VCaP (cell line): ENCODE measurements at regions not wholly inside any gene's neighbourhood (a gene's known extent, or its start where the extent isn't known, plus 50 kb on each side); places are given as distances from the start of the nearest gene placed in this dataset.

ENCODE experiments used
- H3K27ac ChIP-seq: fragments of 450-650 bp; 2 replicates; pipeline ENCODE4 v1.5.1; 2017
- TF ChIP-seq, protein P1 (sequence below): fragments of 450-650 bp; conservative IDR thresholded peaks from 2 replicates; pipeline ENCODE4 v1.5.1; 2017; ENCODE audit warnings: mild to moderate bottlenecking, moderate library complexity

DNA sequence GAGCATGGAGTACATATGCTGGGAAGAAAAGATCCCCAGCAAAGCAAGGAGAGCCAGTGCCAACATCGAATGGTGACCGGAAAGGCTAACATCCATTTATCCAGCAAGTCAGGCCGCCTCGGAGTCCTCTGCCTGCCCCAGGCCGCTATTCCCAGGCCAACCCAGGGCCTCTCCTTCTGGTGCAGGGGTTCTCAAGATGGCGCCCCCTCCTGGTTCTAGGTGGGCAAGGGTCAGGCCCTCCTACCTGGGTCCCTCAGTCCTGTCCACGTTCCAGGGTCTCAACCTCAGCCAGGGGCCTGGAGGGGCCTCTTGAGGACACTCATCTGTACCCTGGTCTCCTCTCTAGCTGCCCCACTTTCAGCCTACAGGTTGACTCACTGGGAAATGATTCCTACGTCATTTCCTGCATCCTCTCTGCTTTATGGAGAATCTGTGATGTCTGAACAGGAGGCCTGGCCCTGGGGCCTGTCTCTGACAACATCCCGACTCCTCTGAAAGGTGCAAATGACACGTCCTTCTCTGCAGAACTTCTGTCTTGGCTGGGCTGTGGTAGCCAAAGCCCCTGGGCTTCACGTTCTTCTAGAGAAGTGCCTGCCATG, 145.3 kb downstream of the PSMG1 start:
- H3K27ac ChIP-seq = no peak overlapping the region
- TF ChIP-seq, protein P1, sequence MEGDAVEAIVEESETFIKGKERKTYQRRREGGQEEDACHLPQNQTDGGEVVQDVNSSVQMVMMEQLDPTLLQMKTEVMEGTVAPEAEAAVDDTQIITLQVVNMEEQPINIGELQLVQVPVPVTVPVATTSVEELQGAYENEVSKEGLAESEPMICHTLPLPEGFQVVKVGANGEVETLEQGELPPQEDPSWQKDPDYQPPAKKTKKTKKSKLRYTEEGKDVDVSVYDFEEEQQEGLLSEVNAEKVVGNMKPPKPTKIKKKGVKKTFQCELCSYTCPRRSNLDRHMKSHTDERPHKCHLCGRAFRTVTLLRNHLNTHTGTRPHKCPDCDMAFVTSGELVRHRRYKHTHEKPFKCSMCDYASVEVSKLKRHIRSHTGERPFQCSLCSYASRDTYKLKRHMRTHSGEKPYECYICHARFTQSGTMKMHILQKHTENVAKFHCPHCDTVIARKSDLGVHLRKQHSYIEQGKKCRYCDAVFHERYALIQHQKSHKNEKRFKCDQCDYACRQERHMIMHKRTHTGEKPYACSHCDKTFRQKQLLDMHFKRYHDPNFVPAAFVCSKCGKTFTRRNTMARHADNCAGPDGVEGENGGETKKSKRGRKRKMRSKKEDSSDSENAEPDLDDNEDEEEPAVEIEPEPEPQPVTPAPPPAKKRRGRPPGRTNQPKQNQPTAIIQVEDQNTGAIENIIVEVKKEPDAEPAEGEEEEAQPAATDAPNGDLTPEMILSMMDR = no peak

DNA sequence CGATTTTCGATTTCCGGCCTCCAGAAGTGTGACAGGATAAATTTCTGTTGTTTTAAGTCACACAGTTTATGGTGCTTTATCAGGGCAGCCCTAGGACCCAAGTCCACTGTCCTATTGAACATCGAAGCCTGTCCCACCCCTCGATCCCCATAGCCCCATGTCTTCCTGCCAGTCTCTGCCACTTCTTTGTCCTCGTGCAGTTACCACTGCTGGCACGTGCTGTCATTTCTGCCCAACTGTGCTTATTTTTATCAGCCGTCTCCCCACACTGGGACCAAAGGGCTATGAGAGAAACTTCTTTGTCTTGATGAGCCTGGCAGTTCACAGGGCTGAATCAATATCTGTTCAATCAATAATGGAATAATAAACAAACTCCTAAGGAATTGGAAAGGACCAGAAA, 146.7 kb downstream of the PSMG1 start:
- no peak overlapping the region for H3K27ac ChIP-seq
- TF ChIP-seq, protein P1 = no peak

DNA sequence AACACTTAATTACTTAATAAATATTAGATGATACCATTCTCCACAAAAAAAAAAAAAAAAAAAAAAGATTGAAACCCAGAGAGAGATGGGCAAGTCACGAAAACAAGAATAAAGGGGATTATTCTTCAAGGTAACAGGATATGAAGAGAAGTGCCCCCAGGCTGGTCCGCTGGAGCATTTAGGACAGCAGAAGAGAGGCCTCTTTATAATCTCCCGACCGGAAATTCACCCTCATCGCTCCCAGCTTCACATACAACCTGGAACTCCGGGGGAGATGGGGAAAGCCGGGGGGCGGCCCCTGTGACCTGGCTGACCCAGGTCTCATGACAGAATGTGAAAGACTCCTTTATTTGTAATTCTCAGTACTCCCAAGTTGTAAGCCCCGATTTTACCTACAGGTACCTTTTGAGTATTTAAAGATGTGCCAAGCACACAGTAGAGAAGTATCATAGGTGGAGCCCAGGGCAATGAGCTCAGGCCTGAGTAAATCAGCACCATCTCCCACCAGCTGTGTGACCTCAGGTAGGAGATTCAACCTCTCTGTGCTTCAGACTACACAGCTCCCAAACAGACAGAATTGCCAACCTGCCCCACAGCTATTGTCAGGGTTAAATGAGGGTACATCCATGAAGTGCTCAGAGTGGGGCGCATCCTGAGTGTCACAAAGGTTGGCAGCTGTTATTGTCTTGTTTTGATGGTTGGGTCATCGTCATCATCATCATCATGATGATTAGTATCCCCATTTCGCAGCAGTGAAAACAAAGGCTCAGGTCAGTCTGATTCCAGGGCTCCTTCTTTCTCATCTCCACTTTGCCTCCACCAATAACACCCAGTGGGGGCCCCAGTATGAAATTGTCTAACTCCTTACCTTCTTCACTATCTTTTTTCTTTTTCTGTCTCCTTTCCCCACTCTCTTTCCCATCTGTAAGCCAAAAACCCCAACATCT, 148.4 kb downstream of the PSMG1 start:
- TF ChIP-seq, protein P1 = no peak
- H3K27ac ChIP-seq = no peak overlapping the region

DNA sequence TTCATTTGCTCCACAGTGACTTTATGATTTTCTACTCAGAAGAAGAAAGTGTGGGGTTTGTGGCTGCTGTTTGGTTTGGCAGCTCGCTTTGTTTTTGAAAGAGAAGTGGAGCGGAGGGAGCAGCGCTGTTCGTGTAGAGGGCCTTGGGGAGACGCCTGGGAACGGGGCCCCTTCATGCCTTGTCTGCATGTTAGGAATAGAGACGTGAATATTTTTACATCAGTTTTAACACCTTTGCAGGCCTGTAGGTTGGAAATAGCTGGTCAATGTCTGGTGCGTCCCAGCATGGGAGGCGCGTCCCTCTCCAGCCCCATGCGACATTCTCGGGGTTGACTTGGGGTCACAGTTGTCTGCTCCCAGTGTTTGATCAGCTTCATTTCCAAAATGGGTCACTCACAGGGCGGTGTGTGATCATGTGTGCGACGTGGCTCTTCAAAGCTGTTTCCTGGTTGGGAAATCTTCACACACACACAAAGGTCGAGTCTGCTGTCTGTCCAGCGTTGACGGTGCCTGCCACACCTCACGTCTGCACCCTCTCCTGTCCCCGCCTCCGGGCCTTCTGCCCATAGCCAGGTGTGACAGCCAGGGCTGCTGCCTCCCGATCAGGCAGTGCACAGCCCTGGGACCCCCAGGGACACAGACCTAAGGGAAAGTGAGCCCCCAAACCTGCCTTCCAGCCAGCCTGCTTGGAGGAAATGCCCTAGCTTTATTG, 149.2 kb downstream of the PSMG1 start:
- no peak overlapping the region for H3K27ac ChIP-seq
- TF ChIP-seq, protein P1 = no peak

DNA sequence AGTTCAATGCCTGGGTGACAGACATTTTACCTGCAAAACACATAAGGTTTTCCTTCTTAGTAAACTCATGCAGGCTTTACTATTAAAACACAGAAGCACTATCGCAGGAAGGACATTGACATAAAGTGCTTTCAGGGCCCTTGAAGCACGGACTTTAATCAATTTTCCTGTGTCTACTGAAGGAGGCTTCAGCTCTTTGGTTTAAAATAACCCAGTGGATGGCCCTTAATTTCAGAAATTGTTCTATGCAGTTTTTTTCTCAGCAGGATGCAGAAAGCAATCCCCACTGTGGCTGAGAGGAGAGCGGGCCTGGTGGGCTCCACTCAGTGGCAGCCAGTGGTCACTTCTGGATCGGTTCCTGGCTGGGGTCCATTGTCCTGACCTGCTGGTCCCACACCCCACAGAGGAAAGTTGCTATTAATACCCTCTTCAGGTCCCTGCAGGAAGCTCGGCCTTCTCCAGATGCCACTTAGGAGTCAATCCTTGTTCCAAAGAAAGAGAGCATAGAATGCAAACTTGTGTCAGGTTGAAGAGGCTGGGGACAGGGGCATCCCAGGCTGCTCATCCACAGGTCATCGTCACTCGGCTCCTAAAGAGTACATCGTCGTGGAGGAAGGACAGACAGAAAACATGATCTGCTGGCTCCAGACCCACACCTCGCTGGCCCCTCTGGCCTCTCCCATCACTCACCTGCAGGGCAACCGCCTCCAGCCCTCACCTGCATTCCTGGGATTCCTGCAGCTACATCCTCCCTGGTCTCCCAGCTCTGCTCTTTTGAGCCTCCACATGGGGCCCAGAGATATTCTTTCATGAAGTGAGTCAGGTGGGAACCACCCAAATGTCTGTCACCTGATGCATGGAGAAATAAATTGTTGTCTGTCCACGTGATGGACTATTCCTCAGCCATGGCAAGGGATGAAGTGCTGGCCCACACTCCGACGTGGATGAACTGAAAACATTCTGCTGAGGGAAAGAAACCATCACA, 153.1 kb downstream of the PSMG1 start:
- no peak overlapping the region for H3K27ac ChIP-seq
- TF ChIP-seq, protein P1 = no peak

DNA sequence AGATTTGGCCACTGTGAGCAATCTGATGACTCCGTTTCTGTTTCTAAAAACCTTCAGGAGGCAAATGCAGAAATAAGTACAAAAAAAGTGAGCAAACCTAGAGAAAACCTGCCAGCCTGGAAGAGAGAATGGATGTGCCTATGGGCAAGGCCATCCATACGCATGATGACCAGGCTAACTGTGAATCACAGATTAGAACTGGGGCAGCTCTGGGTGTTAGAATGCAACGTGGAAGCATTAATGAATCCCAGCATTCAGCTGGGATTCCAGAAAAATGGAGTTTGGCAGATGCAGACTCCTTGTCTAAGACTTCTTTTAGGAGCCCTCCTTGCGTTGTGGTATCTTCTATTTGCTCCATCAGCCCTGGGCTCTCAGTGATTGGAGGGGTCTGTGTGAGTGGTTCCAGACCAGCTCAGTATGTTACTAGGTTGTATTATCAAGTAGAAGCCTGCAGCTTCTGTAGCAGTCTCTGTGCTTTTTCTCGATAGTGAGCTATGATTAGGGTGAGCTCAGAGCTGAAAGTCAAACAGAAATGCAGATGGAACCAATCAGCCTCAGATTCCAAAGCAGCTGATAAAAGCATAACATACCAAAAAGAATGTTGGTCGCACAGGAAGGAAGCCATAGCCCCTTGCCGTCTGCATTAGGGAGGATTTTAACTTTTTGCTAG, 154.0 kb downstream of the PSMG1 start:
- TF ChIP-seq, protein P1 = no peak
- no peak overlapping the region for H3K27ac ChIP-seq
